G401 (cell line): ENCODE measurements at regions not wholly inside any gene's neighbourhood (a gene's known extent, or its start where the extent isn't known, plus 50 kb on each side); places are given as distances from the start of the nearest gene placed in this dataset.
"Not testable (repeated sequence)": the region's sequence is repeated elsewhere in the genome, so short reads cannot be mapped to it uniquely, and the experiment has no call there.

Experiments used
- DNase-seq: peaks from one replicate; pipeline ENCODE4 v3.0.0-alpha.2; 2015; ENCODE audit warnings: low spot score
- in situ Hi-C: cut with HindIII; loops from 2 replicates; pipeline ENCODE4 v1.10.0; 2016; ENCODE audit warnings: low sequenced_read_pairs, mixed read lengths

GRCh38 chr2:49861821-49862220 lies 707.5 kb upstream of the FSHR start:
- DNase-seq: no peak
- in situ Hi-C loops: no loop called here

GRCh38 chr2:49860834-49861233 lies 706.5 kb upstream of the FSHR start:
- in situ Hi-C loops: no loop called here
- no peak for DNase-seq

GRCh38 chr2:49860170-49860569 lies 705.9 kb upstream of the FSHR start:
- in situ Hi-C loops: no loop called here
- DNase-seq: no peak

- DNase-seq: no peak
- in situ Hi-C loops: no loop called here
Measured at GRCh38 chr2:49858657-49859056, 704.3 kb upstream of the FSHR start.

GRCh38 chr2:49858113-49858490 lies 703.8 kb upstream of the FSHR start:
- in situ Hi-C loops: no loop called here
- no peak for DNase-seq

GRCh38 chr2:49857371-49858112 lies 703.2 kb upstream of the FSHR start:
- DNase-seq: no peak
- in situ Hi-C loops: no loop called here

- in situ Hi-C loops: no loop called here
- no peak for DNase-seq
Measured at GRCh38 chr2:49845671-49846070, 691.4 kb upstream of the FSHR start.

GRCh38 chr2:49845021-49845420 lies 690.7 kb upstream of the FSHR start:
- DNase-seq: no peak
- in situ Hi-C loops: no loop called here

- DNase-seq, in situ Hi-C loops: not testable (repeated sequence)
Measured at GRCh38 chr2:49844113-49844512, 689.8 kb upstream of the FSHR start.

GRCh38 chr2:49843314-49843713 lies 689.0 kb upstream of the FSHR start:
- in situ Hi-C loops: no loop called here
- DNase-seq: no peak

- in situ Hi-C loops: no loop called here
- DNase-seq: no peak
Measured at GRCh38 chr2:49840428-49840975, 686.2 kb upstream of the FSHR start.

- in situ Hi-C loops: no loop called here
- DNase-seq: no peak
Measured at GRCh38 chr2:49839818-49840217, 685.5 kb upstream of the FSHR start.

GRCh38 chr2:49837561-49838293 lies 683.4 kb upstream of the FSHR start:
- DNase-seq: no peak
- in situ Hi-C loops: no loop called here

- in situ Hi-C loops: no loop called here
Measured at GRCh38 chr2:49836017-49836416, 681.7 kb upstream of the FSHR start.

GRCh38 chr2:49834433-49834832 lies 680.1 kb upstream of the FSHR start:
- in situ Hi-C loops: no loop called here
- no peak for DNase-seq

More at GRCh38 chr2:49836017-49836416, 681.7 kb upstream of the FSHR start:
- DNase-seq: no peak

- in situ Hi-C loops: no loop called here
- DNase-seq: no peak
Measured at GRCh38 chr2:49832555-49832954, 678.2 kb upstream of the FSHR start.

GRCh38 chr2:49831698-49832367 lies 677.5 kb upstream of the FSHR start:
- in situ Hi-C loops: no loop called here
- DNase-seq: no peak

GRCh38 chr2:49830846-49831245 lies 676.5 kb upstream of the FSHR start:
- DNase-seq: no peak

GRCh38 chr2:49827366-49827765 lies 673.1 kb upstream of the FSHR start:
- DNase-seq: no peak
- in situ Hi-C loops: no loop called here

More at GRCh38 chr2:49830846-49831245, 676.5 kb upstream of the FSHR start:
- in situ Hi-C loops: no loop called here

- DNase-seq: no peak
- in situ Hi-C loops: loop anchor here (5.0 kb wide), 1 partner anchor 84 kb away; no protein-coding TSS in a partner anchor
Measured at GRCh38 chr2:49813208-49813607, 658.9 kb upstream of the FSHR start.
